ENCODE measurements at regions not wholly inside any gene's neighbourhood (a gene's known extent, or its start where the extent isn't known, plus 50 kb on each side); places are given as distances from the start of the nearest gene placed in this dataset.

GRCh38 chr2:200212862-200213425 lies 93.5 kb upstream of the SPATS2L start:
- no peak for DNase-seq (ENCODE audit: low spot score)

DNA sequence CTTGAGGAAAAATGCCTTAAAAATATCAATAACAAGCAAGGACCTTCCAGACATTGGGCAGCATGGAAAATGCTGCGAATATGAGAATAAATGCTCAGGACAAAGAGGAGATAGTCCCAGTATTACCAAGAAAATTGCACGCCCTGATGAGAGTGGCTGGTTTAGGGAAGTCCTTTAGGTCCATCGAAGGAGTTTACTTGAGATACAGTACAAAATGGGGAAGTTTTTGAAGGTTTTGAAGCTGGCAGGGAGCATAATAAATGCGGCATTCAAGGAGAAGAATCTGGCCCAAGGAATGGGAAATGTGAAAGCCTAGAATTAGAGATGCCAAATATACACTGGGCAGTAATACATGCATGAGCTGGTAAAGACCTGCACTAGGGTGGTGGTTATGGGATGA lies 90.2 kb upstream of the SPATS2L start:
- DNase-seq (ENCODE audit: low spot score) = no peak

- DNase-seq (ENCODE audit: low spot score) = no peak
These were observed 89.2 kb upstream of the SPATS2L start for GRCh38 chr2:200217320-200217719.

GRCh38 chr2:200218645-200219044 lies 87.8 kb upstream of the SPATS2L start:
- no peak for DNase-seq (ENCODE audit: low spot score)

GRCh38 chr2:200219309-200220113 lies 87.0 kb upstream of the SPATS2L start:
- no peak for DNase-seq (ENCODE audit: low spot score)

- no peak for DNase-seq (ENCODE audit: low spot score)
These were observed 86.2 kb upstream of the SPATS2L start for GRCh38 chr2:200220251-200220650.

DNA sequence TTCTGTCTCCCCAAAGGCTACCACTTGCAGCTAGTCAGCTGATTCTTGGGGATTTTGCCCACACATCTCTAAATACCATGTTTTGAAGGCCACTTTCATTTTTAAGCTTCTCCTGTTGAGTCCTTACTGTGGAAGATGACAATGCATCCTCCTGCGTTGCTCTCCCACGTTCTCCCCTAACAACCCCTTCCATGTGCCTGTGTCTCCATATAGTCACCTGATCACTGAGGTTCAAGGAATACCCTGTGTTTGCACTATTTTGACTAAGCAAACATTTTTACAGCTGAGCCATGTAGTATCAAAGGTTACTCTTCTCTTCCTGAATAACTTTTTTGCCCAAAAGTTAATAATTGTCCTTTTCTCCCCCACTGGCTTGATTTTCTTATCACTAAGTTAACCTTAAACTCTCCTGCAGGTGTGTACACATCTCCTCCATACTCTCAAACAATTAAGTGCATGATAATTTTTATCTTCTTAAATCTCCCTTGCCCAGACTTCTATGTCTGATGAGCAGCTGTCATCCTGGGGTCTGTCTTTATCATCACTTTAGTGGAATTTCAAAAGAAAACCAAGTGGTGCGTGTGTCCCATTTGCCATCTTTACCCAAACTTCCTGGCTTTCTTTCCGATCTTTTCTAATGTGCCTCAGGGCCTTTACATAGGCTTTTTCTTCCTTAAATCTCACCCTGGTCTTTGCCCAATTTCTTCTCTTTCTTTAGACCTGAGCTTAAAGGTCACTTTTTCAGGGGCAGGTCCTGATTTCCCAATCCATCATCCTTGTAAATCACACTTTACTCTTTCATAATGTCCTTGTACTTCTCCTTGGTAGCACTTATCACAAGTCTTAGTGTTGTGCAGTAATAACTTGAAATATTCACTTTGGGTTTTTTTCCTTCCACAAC lies 85.2 kb upstream of the SPATS2L start:
- no peak for DNase-seq (ENCODE audit: low spot score)

DNA sequence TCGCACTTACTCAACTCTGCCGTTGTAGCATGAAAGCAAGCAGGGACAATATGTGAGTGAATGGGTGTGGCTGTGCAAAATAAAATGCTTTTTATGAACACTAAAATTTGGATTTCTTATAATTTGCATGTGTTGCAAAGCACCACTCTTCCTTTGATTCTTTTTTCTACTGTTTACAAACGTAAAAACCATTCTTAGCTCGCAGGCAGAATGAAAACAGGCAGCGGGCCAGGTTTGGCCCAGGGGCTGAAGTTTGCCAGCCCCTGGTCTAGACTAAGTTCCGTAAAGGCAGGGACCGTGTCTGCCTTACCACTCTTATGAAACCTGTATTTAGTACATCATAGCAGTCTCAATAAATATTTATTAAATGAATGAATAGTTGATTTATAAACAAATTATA lies 83.7 kb upstream of the SPATS2L start:
- DNase-seq (ENCODE audit: low spot score) = no peak

DNA sequence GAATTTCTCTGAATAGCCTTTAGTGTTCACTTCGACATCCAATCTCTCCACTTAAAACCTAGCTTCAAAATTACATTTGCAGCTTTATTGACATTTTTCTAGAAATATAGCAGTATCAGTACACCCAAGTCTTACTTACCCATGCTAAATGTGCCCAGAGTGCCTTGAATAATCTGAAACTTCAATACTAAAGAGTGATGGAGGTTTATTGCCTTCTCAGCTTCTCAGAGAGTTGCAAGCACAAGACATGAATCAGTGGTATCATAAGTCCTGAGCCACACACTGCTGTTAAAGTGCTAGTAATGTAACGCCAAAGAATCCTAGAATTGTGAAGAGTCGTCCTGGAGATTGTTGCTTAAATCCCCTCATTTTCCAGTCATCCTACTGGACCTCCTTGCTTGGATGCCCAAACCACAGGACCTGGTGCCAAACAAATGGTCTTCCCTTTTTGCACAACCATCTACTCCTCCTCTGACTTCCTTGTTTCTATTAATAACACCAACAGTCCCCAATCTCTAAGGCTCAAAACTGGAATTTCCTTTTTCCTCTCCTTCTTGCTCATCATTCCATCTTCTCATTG lies 83.2 kb upstream of the SPATS2L start:
- no peak for DNase-seq (ENCODE audit: low spot score)

GRCh38 chr2:200225951-200226350 lies 80.5 kb upstream of the SPATS2L start:
- DNase-seq (ENCODE audit: low spot score) = no peak

DNA sequence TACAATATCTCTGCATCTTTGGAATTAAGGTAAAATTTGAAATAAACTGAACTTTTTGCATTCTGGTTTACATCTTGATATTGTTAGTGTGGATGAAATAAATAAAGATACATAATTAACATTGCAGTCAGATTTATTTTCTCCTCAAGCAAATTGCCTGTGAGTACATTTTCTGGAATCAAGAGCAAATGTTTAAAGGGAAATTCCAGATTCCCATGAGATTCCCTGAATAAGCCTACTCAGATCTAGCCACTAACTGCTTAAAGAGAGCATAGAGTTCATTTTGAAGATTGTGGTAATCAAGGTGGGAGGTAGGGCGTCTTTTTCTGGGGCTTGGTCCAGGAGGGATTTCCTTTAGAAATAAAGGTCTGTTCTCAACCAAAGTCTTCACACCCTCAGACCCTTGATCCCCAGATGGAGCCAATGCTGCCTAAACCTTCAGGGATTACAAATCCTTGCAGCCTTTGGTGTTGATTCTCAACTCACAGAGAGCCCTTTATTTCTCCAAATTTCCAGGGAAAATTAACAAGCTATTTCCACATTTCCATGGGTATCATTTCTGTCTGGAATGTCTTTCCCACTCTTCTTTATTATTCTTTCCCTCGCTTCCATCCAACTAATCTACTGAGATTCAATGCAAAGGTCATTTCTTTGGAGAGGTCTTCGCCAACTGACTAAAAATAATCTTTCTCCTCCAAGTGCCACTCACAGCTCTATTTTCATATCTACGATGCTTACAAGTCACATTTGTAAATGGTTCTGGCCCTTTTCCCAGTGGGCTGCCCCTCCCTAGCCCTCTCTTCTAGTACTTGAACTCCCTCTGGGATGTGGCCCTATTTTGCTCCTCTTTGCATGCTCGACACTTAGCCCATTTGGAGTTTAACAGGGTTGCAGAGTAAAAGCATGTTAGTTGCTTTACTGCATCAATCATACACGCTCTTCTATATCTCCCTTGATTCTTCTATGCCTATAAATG lies 79.8 kb upstream of the SPATS2L start:
- no peak for DNase-seq (ENCODE audit: low spot score)

DNA sequence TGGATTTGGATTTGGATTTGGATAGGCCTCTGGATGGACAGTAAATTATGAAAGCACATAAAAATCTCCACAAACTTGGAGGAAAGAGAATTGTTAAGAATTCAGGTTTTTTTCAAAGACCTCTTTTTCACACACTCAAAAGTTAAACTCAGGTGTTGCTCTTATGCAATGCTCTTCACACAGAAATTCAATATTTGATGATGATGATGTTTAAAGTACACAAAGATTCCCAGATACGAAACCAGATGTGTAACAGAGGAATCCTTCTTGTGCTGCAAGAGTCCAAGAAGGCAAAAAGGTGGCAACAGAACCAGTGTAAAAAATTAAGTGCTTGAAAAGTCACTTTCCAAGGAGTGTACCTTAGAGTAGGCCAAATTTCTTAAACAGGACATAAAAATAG lies 75.8 kb upstream of the SPATS2L start:
- DNase-seq (ENCODE audit: low spot score) = no peak

DNA sequence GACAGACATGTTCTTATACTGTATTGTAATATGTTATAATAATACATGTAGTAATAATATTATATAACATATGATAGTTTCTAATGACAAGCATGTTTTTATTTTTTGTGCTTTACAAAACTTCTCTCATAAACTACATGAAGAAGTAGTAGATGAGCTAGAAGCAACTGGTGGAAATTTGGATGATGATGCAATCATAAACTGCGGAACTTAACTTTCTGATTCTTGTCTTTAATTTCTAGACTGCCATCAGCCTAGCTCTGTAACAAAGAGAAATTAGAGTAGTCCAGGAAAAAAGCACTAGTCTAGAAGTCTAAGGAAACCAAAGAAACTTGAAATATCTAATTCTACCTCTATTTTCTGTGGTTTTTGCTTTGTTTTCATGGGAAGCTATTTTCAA lies 71.0 kb upstream of the SPATS2L start:
- DNase-seq (ENCODE audit: low spot score) = no peak

DNA sequence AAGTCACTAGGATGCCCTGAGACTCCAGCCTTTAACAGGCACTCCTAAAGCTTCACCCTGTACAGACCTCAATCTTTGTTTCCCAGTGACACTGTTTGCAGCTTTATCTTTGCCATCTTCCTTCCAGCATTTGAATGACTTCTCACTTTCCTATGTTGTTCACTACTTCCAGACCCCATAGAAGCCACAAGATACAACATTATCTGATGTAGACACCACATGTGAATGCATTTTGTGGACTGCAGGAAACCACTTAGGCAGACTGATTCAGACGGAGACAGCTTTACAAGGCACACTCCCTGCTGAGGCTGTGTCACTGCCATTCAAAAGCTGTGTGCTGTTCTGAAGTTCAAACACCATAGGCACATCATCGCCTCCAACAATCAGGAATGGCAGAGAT lies 67.3 kb upstream of the SPATS2L start:
- DNase-seq (ENCODE audit: low spot score) = no peak

GRCh38 chr2:200242570-200242969 lies 63.9 kb upstream of the SPATS2L start:
- DNase-seq (ENCODE audit: low spot score) = no peak

- DNase-seq (ENCODE audit: low spot score) = no peak
These were observed 63.1 kb upstream of the SPATS2L start for GRCh38 chr2:200243441-200243840.

DNA sequence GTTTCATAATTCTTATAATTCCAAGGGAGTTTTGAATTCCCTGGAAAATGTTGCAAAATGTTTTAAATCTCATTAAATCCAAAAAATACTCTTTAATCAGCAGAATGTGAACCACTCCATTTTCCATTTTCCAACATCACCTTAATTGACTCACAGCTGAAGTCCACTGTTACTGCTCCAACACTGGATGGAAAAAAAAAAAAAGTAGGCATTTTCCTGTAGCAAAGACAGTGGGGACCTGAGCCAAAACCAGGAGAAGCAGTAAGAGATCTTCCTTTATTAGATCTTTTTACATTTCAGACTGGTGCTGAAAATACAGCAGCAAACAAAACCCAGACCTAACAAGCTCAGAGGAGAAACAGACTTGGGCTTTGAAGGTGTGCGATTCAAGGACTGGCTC lies 62.4 kb upstream of the SPATS2L start:
- no peak for DNase-seq (ENCODE audit: low spot score)

DNA sequence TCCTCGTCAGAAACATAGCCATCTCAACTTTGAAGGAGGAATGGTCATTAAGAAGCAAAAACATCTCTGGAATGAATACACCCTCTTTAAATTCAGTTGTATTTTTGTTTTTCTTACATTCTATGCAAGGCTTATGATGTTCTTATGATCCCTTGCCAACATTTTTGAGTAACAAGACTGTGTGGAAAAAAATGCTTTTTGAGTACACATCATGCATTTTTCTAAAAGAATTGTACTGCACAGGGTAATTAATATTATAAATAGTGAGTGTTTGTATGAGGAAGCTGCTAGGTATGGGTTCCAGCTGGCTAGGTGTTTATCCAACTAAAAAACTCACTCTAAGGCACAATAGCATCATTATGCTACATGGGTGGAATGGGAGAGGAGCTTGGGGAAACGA lies 59.0 kb upstream of the SPATS2L start:
- DNase-seq (ENCODE audit: low spot score) = no peak

DNA sequence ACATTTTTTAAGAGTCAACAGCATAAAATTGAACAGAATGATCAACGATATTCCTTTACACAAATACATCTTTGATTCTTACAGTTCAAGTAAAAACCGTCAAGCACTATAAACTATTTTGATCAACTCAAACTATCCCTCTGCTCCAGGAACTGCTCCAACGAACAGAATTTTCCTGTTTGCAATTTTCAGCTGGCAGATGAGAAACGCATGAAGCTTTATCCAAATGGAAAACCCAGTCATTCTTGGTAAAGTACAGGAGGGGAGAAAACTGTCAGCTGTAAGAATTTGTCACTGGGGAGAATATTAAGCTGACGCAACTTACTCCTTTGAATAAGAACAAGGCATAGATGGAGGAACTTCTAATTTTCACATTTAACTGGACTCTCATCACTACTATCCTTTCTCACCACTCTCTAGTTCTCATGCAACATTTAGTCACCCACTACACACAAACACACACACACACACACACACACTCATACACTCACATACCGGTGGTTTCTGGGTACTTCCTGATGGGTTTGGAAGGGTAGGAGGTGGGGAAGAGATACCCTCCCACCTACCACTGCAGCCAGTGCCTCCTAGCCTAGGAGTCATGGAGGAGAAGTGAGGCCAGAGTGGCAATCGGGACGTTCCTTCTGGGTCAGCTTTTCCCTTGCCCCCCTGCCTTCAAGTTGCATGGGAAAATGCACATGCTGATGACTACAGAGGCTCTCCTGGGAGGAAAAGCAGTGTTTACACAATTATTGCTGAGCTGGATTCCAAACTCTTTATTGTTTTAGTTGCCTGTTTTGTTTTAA lies 54.0 kb upstream of the SPATS2L start:
- no peak for DNase-seq (ENCODE audit: low spot score)

DNA sequence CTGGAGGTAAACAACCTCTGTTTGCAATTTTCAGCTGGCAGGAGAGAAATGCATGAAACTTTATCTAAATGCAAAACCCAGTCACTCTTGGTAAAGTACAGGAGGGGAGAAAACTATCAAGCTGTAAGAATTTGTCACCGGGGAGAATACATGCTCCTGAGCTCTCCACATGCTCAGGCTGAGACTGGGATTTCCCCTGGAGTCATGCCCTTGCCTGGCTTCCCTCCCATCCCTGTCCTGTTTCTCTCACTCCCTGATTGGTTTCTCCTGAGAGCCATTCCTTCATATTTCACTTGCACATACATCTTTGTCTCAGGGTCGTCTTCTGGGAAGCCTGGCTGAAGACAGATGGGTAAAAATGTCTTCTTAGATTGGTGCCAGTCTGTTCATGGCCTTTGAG lies 52.9 kb upstream of the SPATS2L start:
- DNase-seq (ENCODE audit: low spot score) = no peak

DNA sequence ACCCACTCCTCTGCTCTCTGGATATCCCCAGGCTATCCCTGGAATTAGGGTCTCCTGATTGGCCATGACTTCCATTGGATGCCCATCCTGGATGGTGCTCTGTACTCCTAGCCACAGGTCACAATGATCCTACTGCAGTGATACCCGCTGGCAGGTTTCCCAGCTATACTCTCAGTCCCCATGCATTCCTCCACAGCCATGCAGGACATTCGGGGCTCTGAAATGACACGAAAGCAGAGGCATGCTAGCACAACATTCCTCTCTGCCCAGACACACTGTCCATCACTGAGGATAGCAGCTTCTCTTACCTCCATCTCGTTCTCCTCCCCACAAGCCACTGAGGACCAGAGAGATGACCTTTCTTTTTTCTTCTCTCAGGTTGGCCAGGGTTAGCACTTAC lies 51.7 kb upstream of the SPATS2L start:
- DNase-seq (ENCODE audit: low spot score) = no peak
